HepG2 (cell line): ENCODE measurements at regions not wholly inside any gene's neighbourhood (a gene's known extent, or its start where the extent isn't known, plus 50 kb on each side); places are given as distances from the start of the nearest gene placed in this dataset.

ENCODE experiments used
- ATAC-seq: fragments of 200-7000 bp; cut with Tn5 transposase; 3 replicates; pipeline ENCODE4 v1.9.1; 2020; ENCODE audit warnings: mild to moderate bottlenecking, moderate library complexity
- BruUV-seq: library from RNA; stranded (reverse); fragments of 400-500 nt; replicated peaks from 2 replicates; lab custom pipeline; 2021; lab: Mats Ljungman, UMichigan
- CTCF ChIA-PET: fragments of 300-600 bp; formaldehyde crosslinking; extraction: SDS; loops from one replicate; lab custom pipeline; 2021; ENCODE audit warnings: low total read pairs, inconsistent platforms, low intra/inter-chr PET ratio; lab: Yijun Ruan, JAX
- POLR2A ChIA-PET: fragments of 350-600 bp; sonication (Branson Sonifier 250); formaldehyde crosslinking; loops from one replicate; lab custom pipeline; 2020; ENCODE audit warnings: antibody characterized with exemption, inconsistent platforms; lab: Yijun Ruan, JAX
- DNase-seq: peaks from one replicate; pipeline ENCODE4 v3.0.0-alpha.2; 2015; ENCODE audit warnings: low spot score
- FAIRE-seq: peaks from 3 replicates; lab custom pipeline; 2011; peaks lifted over from hg19 to GRCh38; lab: Jason Lieb, UNC
- H2AFZ ChIP-seq: one replicate; pipeline ENCODE4 v1.6.1; 2011; ENCODE audit warnings: low read length, inconsistent platforms
- H3K27ac ChIP-seq: fragments of 300-600 bp; 3 replicates; pipeline ENCODE4 v1.8.0; 2011; ENCODE audit warnings: mixed run types, mild to moderate bottlenecking, mixed read lengths, low read length, inconsistent platforms; ENCODE audit not compliant: insufficient read depth; ENCODE audit errors: extremely low read length
- H3K27me3 ChIP-seq, 2 experiments: fragments of 200-600 bp in 1 of 2; 2 replicates in 1 of 2; 3 replicates in 1 of 2; pipeline versions ENCODE4 v1.6.0 to v1.8.0; 2011; ENCODE audit warnings: low read length in 2 of 2, mild to moderate bottlenecking in 2 of 2, moderate library complexity in 2 of 2, inconsistent platforms in 1 of 2; ENCODE audit not compliant: insufficient read depth in 2 of 2, control insufficient read depth in 1 of 2
- H3K36me3 ChIP-seq, 2 experiments: fragments of 200-600 bp in 1 of 2; replicated peaks in 1 of 2; 2 replicates in 1 of 2; 3 replicates in 1 of 2; pipeline versions ENCODE4 v1.5.1 to v1.8.0; 2011; ENCODE audit warnings: low read length in 2 of 2, inconsistent platforms in 1 of 2; ENCODE audit not compliant: insufficient read depth in 2 of 2, control insufficient read depth in 1 of 2
- H3K4me1 ChIP-seq: 2 replicates; pipeline ENCODE4 v1.5.1; 2012; ENCODE audit warnings: low read length, inconsistent platforms; ENCODE audit not compliant: insufficient read depth
- H3K4me2 ChIP-seq: 2 replicates; pipeline ENCODE4 v1.6.0; 2011; ENCODE audit warnings: low read depth, low read length, inconsistent platforms
- H3K4me3 ChIP-seq, 3 experiments: fragments of 200-600 bp in 1 of 3; sonication (generic), shearing (Covaris generic) in 1 of 3; replicated peaks in 1 of 3; 2 replicates each; pipeline ENCODE4 v1.5.1; 2011 to 2016; ENCODE audit warnings: low read length in 3 of 3, inconsistent platforms in 2 of 3, low read depth in 2 of 3, mild to moderate bottlenecking in 2 of 3, control low read depth in 1 of 3, mixed read lengths in 1 of 3; ENCODE audit not compliant: insufficient read depth in 1 of 3
- H3K79me2 ChIP-seq: one replicate; pipeline ENCODE4 v1.6.1; 2011; ENCODE audit warnings: low read length, inconsistent platforms; ENCODE audit not compliant: insufficient read depth
- H3K9ac ChIP-seq: 2 replicates; pipeline ENCODE4 v1.6.0; 2011; ENCODE audit warnings: mild to moderate bottlenecking, low read depth, low read length, inconsistent platforms; ENCODE audit not compliant: insufficient read depth
- H3K9me3 ChIP-seq: 2 replicates; pipeline ENCODE4 v1.5.1; 2012; ENCODE audit warnings: mild to moderate bottlenecking, low read length
- H4K20me1 ChIP-seq: 2 replicates; pipeline ENCODE4 v1.6.0; 2011; ENCODE audit warnings: inconsistent platforms, mild to moderate bottlenecking, low read length, moderate library complexity; ENCODE audit not compliant: insufficient read depth
- EHMT2 ChIP-seq: fragments of 200-600 bp; sonication (generic); IDR thresholded peaks from 2 replicates; pipeline ENCODE4 v1.7.0; 2017; ENCODE audit warnings: antibody characterized with exemption, low read depth, low read length, borderline replicate concordance
- FOSL1 ChIP-seq: sonication (generic); formaldehyde crosslinking; IDR thresholded peaks from 2 replicates; pipeline ENCODE4 v1.9.0; 2021; ENCODE audit warnings: missing genetic modification reagents, borderline replicate concordance
- HNRNPK ChIP-seq: fragments of 200-400 bp; formaldehyde crosslinking; IDR thresholded peaks from 2 replicates; pipeline ENCODE4 v1.6.1; 2018; ENCODE audit warnings: low read length, low read depth, moderate library complexity, mild to moderate bottlenecking; ENCODE audit not compliant: poor library complexity, severe bottlenecking
- MNT ChIP-seq: fragments of 450-650 bp; IDR thresholded peaks from 2 replicates; pipeline ENCODE4 v1.6.1; 2016
- NR2F2 ChIP-seq: IDR thresholded peaks from 2 replicates; pipeline ENCODE4 v1.6.1; 2012; ENCODE audit warnings: low read depth, inconsistent platforms, borderline replicate concordance
- PCBP1 ChIP-seq: fragments of 200-400 bp; formaldehyde crosslinking; IDR thresholded peaks from 2 replicates; pipeline ENCODE4 v1.6.1; 2017; ENCODE audit warnings: mild to moderate bottlenecking, low read depth, low read length, borderline replicate concordance
- SNAI1 ChIP-seq: sonication (generic); formaldehyde crosslinking; IDR thresholded peaks from 2 replicates; pipeline ENCODE4 v1.5.0; 2020; ENCODE audit warnings: mild to moderate bottlenecking, missing genetic modification reagents, borderline replicate concordance
- THAP11 ChIP-seq: IDR thresholded peaks from 2 replicates; pipeline ENCODE4 v1.6.1; 2016; ENCODE audit warnings: missing biosample characterization, missing genetic modification reagents
- TRIM24 ChIP-seq: sonication (generic); formaldehyde crosslinking; IDR thresholded peaks from 2 replicates; pipeline ENCODE4 v1.8.0; 2022; ENCODE audit warnings: mild to moderate bottlenecking, missing genetic modification reagents
- ZHX2 ChIP-seq, 2 experiments: sonication (generic) in 1 of 2; formaldehyde crosslinking in 1 of 2; IDR thresholded peaks; 2 replicates each; pipeline versions ENCODE4 v1.6.1 to v1.9.0; 2014 to 2022; ENCODE audit warnings: antibody characterized with exemption in 1 of 2, borderline replicate concordance in 1 of 2, inconsistent platforms in 1 of 2, low read depth in 1 of 2, missing genetic modification reagents in 1 of 2
- ZNF496 ChIP-seq: sonication (generic); formaldehyde crosslinking; IDR thresholded peaks from 2 replicates; pipeline ENCODE4 v1.8.1; 2023; ENCODE audit warnings: mild to moderate bottlenecking, moderate library complexity, missing genetic modification reagents; ENCODE audit not compliant: insufficient replicate concordance
- WGBS: methylation state at CpG from one replicate; pipeline ENCODE4 v1.1.6; 2017; ENCODE audit warnings: low lambda C conversion rate; 5-methylcytosine and 5-hydroxymethylcytosine counted together
- in situ Hi-C: cut with HindIII; loops from 2 replicates; pipeline ENCODE4 v1.10.0; 2017; ENCODE audit warnings: low pct_unique_long_range_greater_than_20kb; ENCODE audit not compliant: extremely low pct_ligation_motif_present
- intact Hi-C: fragments of 100-400 bp; cut with micrococcal nuclease; formaldehyde crosslinking; loops from one replicate; pipeline ENCODE4 v1.10.0; 2022; ENCODE audit not compliant: unreplicated experiment
- TF ChIP-seq, protein P1 (sequence below): sonication (generic); formaldehyde crosslinking; IDR thresholded peaks from 2 replicates; pipeline ENCODE4 v1.8.0; 2022; ENCODE audit warnings: missing genetic modification reagents, mild to moderate bottlenecking, moderate library complexity, borderline replicate concordance
- TF ChIP-seq, protein P2 (sequence below): sonication (generic); formaldehyde crosslinking; IDR thresholded peaks from 2 replicates; pipeline ENCODE4 v1.8.1; 2023; ENCODE audit warnings: mild to moderate bottlenecking, inconsistent platforms, moderate library complexity, missing genetic modification reagents, borderline replicate concordance

GRCh38 chr14:96681829-96682228 lies 115.4 kb upstream of the VRK1 start:
- 18% methylated on average over 7 of the region's 7 CpGs for WGBS
- FAIRE-seq (no peak), ATAC-seq (no peak), DNase-seq (no peak)
- H3K36me3 ChIP-seq, result no peaks in the 10 kb centered on the region
- H2AFZ ChIP-seq, result no peak overlapping the region
- no TSS peak for BruUV-seq
- no peak overlapping the region for H3K4me3 ChIP-seq
- intact Hi-C loops, result no loop called here
- TF ChIP-seq SNAI1 (CRISPR knock-in tag) (no peak), ZNF496 (CRISPR knock-in tag) (no peak), THAP11 (CRISPR knock-in tag) (no peak), ZHX2 (IDR thresholded peaks at IDR 0.05; ENCODE audit: low read depth) (no peak), ZHX2 (CRISPR knock-in tag; IDR thresholded peaks at IDR 0.05; ENCODE audit: borderline replicate concordance) (no peak), MNT (no peak), HNRNPK (no peak), NR2F2 (no peak), FOSL1 (CRISPR knock-in tag) (no peak), EHMT2 (no peak), TRIM24 (no peak), PCBP1 (no peak)
- TF ChIP-seq, protein P1, sequence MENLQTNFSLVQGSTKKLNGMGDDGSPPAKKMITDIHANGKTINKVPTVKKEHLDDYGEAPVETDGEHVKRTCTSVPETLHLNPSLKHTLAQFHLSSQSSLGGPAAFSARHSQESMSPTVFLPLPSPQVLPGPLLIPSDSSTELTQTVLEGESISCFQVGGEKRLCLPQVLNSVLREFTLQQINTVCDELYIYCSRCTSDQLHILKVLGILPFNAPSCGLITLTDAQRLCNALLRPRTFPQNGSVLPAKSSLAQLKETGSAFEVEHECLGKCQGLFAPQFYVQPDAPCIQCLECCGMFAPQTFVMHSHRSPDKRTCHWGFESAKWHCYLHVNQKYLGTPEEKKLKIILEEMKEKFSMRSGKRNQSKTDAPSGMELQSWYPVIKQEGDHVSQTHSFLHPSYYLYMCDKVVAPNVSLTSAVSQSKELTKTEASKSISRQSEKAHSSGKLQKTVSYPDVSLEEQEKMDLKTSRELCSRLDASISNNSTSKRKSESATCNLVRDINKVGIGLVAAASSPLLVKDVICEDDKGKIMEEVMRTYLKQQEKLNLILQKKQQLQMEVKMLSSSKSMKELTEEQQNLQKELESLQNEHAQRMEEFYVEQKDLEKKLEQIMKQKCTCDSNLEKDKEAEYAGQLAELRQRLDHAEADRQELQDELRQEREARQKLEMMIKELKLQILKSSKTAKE (CRISPR knock-in tag), result no peak
- TF ChIP-seq, protein P2, sequence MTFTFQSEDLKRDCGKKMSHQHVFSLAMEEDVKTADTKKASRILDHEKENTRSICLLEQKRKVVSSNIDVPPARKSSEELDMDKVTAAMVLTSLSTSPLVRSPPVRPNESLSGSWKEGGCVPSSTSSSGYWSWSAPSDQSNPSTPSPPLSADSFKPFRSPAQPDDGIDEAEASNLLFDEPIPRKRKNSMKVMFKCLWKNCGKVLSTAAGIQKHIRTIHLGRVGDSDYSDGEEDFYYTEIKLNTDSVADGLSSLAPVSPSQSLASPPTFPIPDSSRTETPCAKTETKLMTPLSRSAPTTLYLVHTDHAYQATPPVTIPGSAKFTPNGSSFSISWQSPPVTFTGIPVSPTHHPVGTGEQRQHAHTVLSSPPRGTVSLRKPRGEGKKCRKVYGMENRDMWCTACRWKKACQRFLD (CRISPR knock-in tag), result no peak
- no peaks in the 10 kb centered on the region for H3K4me1 ChIP-seq
- POLR2A ChIA-PET, result no interaction called here
- no peaks in the 10 kb centered on the region for H3K9me3 ChIP-seq
- no peaks in the 10 kb centered on the region for H4K20me1 ChIP-seq
- H3K27me3 ChIP-seq, result peaks cover 0 to 2% of the 10 kb centered on the region in 2 experiments; a peak in 1 of 5 replicates
- H3K27ac ChIP-seq, result no peak overlapping the region
- in situ Hi-C loops, result no loop called here
- H3K79me2 ChIP-seq, result no peaks in the 10 kb centered on the region
- no peak overlapping the region for H3K9ac ChIP-seq
- H3K4me2 ChIP-seq, result no peak overlapping the region
- CTCF ChIA-PET, result no interaction called here
